Effector CD4-positive, alpha-beta T cell (primary cell): ENCODE measurements at regions not wholly inside any gene's neighbourhood (a gene's known extent, or its start where the extent isn't known, plus 50 kb on each side); places are given as distances from the start of the nearest gene placed in this dataset.
"Not testable (repeated sequence)": the region's sequence is repeated elsewhere in the genome, so short reads cannot be mapped to it uniquely, and the experiment has no call there.

Experiments
- DNase-seq: peaks from one replicate; pipeline ENCODE4 v3.0.0-alpha.2; 2020

DNA sequence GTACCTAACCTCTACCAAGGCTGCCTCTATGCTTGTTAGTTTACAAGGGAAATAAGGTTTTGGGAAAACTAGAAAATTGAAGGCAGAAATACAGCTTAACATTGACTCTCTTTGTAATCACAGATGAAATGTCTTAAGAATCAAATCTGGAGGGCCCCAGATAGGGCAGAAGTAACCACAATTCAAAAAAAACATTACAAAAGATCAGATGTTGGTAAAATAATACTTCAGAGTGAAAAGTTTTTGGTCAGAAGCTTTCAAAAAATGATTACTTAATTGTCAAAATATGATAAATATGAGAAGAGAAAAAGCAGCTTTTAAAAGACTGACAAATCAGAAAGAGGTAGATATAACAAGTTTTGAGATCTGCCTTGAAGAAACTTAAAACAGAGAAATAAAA, 425.1 kb upstream of the NECTIN3 start:
- no peak for DNase-seq

DNA sequence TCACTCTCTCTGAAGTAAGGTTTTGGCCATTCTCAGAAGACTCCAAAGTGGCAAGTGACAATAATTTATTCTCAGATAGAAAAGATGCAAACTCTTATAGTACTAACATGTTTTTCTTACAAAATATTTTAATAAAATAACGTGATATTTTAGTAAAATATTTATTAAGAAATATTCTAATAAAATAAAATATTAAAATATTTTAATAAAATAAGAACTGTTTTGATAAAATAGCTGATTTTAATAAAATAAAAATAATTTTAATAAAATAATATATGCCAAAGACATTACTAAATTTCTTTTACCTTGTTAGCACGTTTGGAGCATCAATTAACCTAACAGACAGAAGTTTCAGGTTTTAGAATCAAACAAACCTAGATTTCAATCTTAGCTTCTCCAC, 424.0 kb upstream of the NECTIN3 start:
- no peak for DNase-seq

DNA sequence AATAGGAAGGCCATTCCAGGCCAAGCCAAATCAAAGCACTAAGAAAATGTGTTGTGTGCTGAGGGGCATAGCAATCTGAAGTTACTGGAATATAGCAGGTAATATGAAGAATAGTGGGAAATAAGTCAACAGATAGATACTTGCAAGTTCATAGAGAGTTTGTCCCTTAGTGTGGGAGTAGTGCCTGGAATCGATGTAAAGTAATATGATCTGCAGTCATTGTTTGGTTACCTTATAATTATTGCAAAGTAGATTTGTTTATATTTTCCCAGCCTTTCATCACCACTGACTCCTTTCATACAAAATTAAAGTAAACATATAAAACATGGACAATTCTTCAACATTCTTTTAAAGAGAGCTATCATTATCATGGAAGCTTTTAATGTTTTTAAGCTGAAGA, 420.9 kb upstream of the NECTIN3 start:
- no peak for DNase-seq

DNA sequence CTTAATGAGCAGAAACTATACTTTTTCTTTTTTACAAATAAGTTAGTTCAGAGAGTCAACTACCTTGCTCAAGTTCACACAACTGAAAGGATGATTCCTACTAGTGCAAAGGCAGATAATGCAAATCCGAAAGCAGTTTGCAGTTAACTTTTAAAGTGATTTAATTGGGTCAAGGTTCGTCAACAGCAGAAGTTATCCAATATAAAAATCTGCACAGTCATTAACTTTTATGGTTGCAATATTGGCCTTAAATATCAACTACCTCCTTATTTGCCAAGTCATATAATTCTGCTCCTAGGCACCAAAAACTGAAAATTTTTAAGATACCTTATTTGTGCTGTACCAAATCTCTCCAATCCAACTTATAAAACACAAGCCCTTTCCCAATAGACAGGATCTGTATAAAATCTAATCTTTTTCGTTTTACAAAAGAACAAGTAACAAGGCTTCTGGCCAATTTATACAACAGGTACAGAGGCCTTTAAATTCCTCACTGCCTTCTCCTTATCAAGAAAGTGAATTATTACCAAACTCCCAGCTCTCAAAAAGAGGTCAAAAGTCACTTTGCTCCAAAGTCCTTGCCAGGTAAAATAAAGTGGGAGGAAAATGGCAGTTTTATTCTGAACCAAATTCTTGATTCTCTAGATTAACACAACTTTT, 416.6 kb upstream of the NECTIN3 start:
- no peak for DNase-seq

DNA sequence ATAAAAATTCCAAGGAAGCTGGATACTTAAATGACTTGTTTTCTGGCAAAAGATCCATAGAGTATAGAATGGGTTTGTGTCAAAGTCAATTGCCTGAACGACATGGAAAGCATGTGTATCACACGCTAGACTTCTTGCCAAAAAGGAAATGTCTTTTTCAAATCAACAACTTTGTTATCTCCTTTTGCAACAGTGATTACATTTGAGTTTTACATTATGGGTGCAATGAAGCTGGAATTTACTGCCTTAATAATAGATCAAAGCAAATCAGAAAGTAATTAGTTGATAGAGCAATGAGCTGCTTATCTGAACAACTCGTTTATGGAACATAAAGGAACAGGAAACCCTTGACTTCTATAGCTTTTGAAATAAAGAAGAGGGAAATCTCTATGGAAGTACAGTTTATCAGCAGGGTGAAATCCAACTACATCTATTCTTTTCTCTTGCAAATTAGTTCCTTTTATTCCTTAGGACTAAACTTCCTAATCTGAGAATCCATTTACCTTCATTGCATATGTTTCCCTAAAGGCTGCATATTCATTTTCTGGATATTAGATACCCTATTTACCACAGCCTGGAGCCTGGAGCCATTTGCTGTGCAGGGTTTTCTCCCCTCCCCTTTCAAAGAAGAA, 415.1 kb upstream of the NECTIN3 start:
- no peak for DNase-seq

DNA sequence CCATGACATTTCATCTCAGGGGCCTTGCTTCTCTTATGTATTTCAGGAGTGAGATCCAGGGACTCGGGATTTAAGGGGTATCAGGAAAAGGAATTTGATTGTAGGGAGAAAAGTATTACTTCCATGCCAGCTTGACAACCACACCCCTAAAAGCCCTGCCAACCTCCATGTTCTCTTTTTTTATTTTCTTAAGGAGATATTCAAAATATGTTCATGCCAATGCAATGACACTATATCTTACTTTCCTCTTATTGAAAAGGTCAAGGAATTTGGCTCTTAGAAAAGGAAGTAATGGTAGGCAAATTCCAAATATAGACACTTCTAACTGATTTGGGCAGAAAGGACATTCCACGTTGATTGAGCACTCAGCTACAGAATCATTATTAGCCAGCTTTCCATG, 407.5 kb upstream of the NECTIN3 start:
- DNase-seq, result no peak

DNA sequence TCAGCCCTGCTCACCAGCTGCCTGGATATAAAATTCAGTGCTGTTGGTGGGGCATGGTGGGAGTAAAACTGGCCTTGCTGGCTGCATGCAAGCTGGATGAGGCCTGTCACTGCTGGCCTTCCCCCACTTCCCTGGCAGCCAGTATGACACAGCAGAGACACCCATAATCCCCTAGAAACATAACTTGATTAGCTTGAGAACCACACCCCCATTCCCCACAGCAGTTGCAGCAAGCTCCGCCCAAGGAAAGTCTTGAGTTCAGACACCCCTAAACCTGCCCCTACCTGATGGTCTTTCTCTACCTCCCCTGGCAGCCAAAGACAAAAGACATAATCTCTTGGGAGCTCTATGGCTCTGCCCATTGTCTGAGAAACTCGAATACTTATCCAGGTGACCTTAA, 405.1 kb upstream of the NECTIN3 start:
- DNase-seq, result no peak

DNA sequence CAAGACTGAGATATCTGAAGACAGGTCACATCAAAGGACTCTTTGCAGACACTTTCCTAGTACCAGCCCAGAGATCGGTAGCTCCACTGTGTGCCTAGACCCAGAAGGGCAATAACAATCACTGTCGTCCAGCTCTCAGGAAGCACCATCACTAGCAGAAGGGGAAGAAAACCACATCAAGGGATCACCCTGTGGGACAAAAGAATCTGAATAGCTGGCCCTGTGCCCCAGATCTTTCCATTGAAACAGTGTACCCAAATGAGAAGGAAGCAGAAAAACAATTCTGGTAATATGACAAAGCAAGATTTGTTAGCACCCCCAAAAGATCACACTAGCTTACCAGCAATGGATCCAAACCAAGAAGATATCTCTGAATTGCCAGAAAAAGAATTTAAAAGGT, 404.4 kb upstream of the NECTIN3 start:
- DNase-seq, result no peak

DNA sequence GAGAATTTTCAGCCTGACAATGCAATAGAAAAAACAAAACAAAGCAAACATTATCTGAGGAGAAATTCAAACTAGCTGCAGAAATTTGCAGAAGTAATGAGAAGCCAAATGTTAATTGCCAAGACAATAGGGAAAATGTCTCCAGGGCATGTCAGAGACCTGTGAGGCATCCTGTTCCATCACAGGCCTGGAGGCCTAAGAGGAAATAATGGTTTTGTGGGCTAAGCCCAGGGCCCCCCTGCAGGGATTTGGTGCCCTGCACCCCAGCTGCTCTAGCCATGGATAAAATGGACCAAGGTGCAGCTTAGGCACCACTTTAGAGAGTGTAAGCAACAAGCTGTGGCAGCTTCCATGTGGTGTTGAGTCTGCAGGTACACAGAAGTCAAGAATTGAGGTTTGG, 401.2 kb upstream of the NECTIN3 start:
- no peak for DNase-seq

DNA sequence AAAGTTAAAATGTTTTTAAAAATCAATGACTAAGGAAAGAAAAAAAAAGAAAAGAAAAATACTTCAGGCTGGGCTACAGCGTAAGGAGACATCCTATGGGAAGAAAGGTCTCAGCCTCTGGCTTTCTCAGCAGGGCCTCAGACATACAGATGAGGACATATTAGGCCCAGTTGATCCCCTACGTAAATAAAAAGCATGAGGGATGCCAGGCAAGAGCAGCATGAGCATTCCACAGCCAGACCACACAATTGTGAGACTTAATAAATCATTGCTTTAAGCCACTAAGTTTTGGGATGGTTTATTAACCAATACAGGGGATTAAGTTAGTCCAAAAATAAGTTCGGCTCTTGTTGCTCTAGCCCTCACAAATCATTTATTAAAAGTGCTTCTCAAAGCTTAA, 394.1 kb upstream of the NECTIN3 start:
- no peak for DNase-seq

DNA sequence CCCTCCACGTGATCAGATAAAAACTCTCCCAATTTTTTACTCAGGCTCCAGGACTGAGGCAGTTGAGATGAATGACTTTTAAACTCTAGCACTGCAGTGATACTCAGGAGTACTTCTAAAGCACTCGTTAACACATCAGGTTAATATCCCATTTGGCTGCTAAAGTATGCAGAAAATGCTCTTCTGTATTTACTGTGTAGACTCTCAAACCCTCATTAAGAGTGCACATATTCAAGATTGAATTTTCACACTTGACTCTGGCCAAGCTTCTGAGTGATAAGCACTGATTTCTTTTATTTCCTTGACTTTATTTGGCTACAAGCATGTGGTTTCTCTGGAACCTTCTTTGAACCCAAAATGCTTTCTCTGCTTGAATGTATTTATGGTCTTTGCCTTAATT, 392.3 kb upstream of the NECTIN3 start:
- DNase-seq, result no peak

DNA sequence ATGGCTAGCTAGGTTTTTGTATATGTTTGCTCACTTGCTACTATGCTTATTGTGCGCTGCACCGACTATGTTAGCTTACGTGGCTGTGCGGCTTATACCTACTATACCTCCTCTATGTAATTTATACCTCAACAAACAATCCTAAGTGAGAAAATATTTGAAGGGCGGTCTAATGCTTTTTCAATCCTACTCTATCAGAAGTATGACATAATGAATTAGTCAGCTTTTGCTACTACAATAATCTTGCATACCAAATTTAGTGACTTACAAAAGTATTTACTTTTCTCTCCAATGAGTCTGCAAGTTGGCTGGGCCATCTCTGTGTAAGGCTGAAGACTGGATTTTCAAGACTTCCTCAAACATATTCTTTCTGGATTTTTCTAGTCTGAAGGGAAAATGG, 391.2 kb upstream of the NECTIN3 start:
- DNase-seq, result no peak

DNA sequence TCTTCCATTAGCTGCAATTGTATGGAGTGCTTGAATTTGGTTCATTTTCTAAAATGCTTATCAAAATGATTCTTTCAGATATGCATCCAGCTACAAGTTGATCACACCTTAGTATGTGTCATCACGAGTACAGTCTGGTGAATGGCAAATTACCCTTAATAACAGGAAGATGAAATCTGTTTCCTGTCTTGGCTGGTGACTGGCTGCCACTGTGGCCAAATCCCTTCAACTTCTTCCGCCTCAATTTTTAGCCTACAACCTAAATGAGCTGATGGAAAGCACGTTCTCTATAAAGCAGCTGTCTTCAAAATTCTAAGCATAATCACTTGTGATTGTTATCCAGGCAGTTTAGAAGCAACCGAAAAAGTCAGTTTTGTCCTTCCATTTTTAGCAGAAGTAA, 387.1 kb upstream of the NECTIN3 start:
- no peak for DNase-seq

DNA sequence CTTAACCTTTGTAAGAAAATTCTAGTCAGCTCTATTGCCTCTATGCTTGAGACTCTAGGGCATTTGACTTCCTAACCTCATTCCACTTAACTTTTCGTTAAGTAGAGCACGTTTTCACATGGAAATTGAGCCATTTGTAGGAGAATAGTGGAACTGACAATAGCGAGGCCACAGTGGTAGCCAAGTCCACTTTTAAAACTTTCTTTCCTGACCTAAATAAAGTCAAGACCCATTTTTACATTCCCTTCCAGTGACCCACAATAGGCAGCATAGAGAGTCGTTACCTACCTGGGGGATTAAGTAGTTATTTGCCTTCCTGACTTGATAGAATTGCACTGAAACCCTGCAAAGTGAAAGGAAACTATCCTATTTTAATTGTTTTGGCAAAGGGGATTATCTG, 386.0 kb upstream of the NECTIN3 start:
- DNase-seq, result no peak

DNA sequence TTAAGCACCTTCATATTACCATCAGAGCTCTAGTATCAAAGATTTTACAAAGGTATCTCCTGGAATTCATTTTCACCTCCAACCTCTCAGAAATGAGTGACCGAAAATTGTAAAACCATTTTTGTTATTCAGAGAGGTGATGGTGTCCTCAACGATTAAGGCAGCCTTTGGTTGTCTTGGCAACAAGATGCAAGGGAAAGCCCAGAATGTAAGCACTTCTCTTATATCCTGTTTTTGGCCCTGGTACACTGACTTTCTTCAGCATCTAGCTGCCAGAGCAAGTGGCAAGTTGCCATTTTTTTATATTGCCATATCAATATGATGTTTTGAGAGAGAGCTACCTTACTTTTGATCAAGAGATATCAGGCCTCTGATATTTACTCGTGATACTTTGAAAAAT, 384.9 kb upstream of the NECTIN3 start:
- DNase-seq, result no peak

DNA sequence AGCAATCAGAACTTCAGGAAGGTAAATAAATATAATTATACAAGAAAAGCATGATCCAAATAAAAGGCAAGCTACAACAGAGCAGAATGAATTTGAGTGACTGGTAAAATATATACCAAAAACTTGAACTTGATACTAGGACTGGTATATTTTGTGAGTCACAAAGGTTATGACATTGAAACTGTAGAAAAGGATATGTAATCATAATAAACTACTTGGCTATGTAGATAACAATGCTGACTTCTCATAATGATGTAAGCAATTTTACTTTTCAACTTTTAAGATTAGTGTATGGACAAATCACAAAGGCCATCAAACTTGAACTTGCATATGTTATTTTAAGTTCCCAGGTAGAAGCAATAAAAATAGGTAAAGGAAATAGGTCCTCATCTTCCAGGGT, 384.5 kb upstream of the NECTIN3 start:
- DNase-seq, result no peak

DNA sequence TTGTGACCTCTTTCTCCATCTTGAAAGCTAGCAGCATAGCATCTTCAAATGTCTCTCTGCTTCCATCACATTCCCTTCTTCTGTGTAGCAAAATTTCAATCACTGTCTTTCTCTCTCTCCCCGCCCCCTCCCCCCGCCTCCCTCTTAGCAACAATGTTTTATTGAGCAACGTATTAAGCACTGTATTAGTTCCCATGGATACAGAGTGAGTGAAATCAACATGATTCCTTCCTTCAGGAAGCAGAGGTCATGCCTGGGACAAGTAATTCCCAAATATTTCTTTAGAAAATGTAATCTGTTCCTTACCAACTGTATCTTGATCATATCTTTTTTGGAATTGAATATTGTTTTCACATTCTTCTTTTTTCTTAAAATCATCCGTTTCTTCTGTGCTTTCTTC, 373.7 kb upstream of the NECTIN3 start:
- no peak for DNase-seq

DNA sequence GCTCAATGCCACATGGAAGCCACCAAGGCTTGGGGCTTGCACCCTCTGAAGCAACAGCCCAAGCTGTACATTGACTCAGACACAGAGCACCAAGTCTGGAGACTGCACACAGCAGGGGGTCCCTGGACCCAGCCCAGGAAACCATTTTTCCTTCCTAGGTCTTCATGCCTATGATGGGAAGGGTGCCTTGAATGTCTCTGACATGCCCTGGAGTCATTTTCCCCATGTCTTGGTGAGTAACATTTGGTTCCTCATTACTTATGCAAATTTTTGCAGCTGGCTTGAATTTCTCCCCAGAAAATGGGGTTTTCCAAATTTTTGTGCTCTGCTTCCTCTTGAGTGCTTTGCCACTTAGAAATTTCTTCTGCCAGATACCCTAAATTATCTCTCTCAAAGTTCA, 367.3 kb upstream of the NECTIN3 start:
- DNase-seq, result not testable (repeated sequence)

DNA sequence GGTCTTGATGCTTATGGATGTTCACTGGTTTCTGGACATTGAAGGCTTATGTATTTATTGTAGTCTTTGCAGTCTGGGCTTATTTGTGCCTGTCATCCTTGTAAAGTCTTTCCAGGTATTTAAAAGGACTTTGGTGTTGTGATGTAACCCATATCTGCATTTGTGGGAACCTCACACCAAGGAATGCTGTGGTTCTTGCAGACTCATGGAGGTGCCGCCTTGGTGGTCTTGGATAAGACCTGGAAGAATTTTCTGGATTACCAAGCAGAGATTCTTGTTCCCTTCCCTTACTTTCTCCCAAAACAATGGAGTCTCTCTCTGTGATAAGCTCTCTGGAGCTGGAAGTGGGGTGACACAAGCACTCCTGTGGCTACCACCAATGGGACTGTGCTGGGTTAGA, 363.5 kb upstream of the NECTIN3 start:
- DNase-seq, result no peak

DNA sequence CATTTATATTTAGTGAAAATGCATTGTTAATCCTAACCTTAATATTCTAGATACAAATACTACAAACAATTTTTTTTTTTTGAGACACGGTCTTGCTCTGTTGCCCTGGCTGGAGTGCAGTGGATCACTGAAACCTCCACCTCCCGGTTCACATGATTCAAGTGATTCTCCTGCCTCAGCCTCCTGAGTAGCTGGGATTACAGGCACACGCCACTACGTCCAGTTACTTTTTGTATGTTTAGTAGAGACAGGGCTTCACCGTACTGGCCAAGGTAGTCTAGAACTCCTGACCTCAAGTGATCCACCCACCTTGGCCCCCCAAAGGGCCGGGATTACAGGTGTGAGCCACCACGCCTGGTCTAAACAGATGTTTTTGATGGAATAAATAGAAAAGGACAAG, 361.5 kb upstream of the NECTIN3 start:
- no peak for DNase-seq

DNA sequence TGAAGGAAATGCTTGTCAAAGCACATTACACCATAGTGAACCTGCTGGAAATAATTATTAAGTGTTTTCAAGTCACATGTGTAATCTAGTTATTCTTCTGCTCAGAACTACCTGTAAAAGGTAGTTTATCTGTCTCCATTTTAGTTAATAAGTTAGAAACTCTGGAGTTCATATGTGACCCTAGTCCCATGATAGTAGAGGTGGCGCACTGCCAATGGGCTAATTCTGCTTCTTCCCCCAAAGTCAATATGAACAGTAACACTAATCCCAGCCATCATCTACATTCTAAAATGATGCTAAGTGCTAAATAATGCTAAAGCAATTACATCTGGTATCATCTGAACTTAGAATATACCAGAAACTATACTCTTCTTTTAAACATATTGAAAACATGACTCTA, 361.0 kb upstream of the NECTIN3 start:
- no peak for DNase-seq

DNA sequence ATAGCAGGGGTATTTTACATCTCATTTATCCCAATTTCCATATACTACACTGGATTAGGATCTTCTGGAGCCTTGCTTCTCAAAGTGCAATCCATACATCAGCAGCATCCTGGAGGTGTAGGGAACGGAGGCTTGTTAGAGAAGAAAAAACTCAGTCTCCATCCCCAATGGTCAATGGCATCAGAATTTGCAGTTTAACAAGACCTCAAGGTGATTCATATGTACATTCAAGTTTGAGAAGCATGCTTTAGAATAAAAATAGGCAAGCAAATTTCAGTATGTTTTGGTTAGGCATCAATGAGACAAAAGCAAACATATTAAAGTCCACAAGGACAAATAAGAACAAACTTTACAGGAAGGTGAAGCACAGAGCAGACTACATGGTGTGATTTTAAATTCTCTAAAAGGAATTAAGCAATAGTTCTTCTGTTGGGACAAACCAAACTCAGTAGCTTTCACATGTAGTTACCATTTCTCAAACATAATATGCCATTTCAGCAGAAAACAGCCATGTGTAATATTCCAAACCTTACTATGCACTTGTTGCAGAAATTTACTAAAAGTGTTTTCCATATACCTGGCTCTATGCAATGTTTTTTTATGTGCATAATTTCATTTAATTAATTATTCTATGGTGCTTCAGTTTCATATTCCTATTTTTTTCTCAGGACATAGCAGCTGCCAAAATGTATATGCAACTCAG, 360.3 kb upstream of the NECTIN3 start:
- no peak for DNase-seq

DNA sequence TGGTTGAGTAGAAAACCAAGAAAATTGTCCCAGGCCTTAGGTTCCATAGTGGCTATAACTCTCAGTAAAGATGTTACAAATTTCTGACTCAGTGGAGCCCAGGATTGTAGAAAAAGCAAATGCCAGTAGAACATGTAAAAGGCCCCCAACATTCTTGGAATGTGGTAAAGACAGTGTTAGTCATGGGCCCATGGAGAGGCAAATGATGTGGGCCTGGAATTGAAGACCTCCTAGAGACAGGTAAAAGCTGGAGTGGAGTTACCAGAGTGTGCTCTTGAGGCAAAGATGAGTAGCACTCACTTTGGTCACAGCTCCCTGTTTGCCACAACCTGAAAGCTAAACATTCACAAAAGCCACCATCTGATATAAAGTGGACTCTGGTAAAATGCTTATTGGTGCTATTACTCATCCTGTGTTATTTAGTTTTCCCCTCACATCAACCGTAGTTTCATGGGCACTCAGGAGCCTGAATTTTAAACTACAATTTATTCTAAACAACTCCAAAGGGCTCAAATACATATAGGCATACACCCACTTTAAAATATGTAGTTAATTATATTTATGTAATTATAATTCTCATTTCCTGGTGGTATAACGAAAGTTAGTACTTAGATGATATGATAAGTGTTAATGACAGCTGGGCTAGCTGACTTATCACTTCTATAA, 359.6 kb upstream of the NECTIN3 start:
- no peak for DNase-seq

DNA sequence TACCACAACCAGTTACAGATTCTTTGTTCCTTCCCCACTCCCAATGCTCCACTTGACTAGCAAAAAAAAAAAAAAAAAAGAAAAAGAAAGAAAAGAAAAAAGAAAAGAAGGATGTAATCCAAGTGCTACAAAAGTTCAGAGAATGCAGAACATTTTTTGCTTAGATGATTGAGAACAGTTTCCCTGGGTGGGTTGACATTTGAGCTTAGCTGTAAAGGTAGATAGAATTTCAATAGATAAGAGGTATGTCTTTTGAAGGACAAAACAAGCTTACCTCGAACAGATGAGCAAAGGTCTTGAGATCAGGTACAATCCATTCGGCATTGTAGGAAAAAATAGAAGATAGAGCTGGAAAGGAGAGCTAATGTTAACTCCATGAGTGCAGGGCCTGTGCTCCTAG, 344.6 kb upstream of the NECTIN3 start:
- DNase-seq, result no peak
